H1 (cell line): ENCODE measurements at regions not wholly inside any gene's neighbourhood (a gene's known extent, or its start where the extent isn't known, plus 50 kb on each side); places are given as distances from the start of the nearest gene placed in this dataset.

Experiments
- EGR1 ChIP-seq: IDR thresholded peaks from 2 replicates; pipeline ENCODE4 v1.6.1; 2011; ENCODE audit warnings: low read depth, low read length, borderline replicate concordance
- HDAC2 ChIP-seq, 2 experiments: fragments of 300-600 bp in 1 of 2; sonication (generic) in 1 of 2; IDR thresholded peaks; 2 replicates each; pipeline ENCODE4 v1.6.1; 2011 to 2012; ENCODE audit warnings: low read depth in 2 of 2, low read length in 2 of 2, mild to moderate bottlenecking in 2 of 2, moderate library complexity in 2 of 2, borderline replicate concordance in 1 of 2, inconsistent platforms in 1 of 2
- SP2 ChIP-seq: IDR thresholded peaks from 2 replicates; pipeline ENCODE4 v1.6.1; 2012; ENCODE audit warnings: mild to moderate bottlenecking, low read length, inconsistent platforms

DNA sequence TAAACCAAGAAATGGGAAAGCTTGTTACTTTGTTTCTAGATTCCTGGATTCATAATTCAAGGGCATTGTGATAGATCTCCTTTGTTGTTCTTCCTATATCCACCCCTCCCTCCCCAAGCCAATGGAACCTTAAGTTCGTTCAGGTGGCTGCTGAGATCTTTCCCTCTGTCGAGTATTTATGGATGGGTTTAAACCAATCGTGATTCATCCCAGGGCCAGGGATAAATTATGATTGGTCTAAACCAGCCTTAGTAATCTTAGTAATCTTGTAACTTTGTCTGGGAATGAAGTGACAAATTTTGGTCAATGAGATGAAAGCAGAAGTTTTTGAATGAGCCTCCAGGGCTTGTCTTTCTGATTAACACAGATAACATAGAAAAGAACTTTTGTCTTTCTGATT, 56.1 kb upstream of the PCED1B start (continued):
- TF ChIP-seq HDAC2 (IDR thresholded peaks at IDR 0.05; ENCODE audit: borderline replicate concordance in 1 of 2, low read depth in 2 of 2, low read length in 2 of 2) (no peak), SP2 (no peak), EGR1 (no peak)
- TF ChIP-seq, all 59 proteins: peak for 0
